ENCODE measurements at regions not wholly inside any gene's neighbourhood (a gene's known extent, or its start where the extent isn't known, plus 50 kb on each side); places are given as distances from the start of the nearest gene placed in this dataset.

- TF ChIP-seq EZH2 (IDR thresholded peaks at IDR 0.05; ENCODE audit: borderline replicate concordance, low read depth, low read length, severe bottlenecking), result no peak
- TF ChIP-seq POLR2AphosphoS5 (IDR thresholded peaks at IDR 0.05; ENCODE audit: insufficient read depth, low read depth, low read length), result no peak
These were observed 143.3 kb upstream of the PROK2 start for GRCh38 chr3:71928212-71928611.

Measured in endothelial cell of umbilical vein (primary cell).